ENCODE measurements at regions not wholly inside any gene's neighbourhood (a gene's known extent, or its start where the extent isn't known, plus 50 kb on each side); places are given as distances from the start of the nearest gene placed in this dataset.
A peak's percentile ranks its signal among the peaks of the same experiment; 100 is the strongest.

DNA sequence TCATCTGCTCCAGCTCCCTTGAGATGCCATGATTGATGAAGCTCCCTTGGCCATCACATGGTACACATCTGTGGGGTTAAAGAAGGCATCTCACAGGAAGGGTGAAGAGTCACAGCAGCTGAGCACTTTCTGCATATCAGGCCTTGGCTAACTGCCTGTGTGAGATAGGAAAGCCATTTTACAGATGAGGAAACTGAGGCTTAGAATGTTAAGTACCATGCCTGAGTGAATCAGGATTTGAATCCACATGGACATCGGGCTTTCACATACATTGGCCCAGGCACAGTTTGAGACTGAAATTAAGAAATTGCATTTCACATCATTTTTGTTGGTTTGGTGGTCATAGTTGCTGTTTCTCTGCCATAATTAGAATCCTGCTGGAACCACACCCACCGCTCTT, 126.8 kb downstream of the BCL2L11 start:
- WGBS, 2 experiments (ENCODE audit: extremely low coverage in 2 of 2, insufficient read length in 1 of 2) = 100% methylated on average over 1 of the region's 2 CpGs; no CpG with 5 or more reads in 1 of the 2 experiments
- DNase-seq (no peak), ATAC-seq (ENCODE audit: low read depth) (no peak)
- H4K5ac ChIP-seq (ENCODE audit: low read depth, low read length) = no peak overlapping the region
- H2AK5ac ChIP-seq (ENCODE audit: low read depth, low read length) = no peak overlapping the region
- POLR2A ChIA-PET (ENCODE audit: unreplicated experiment) = no interaction called here
- no peak overlapping the region for H3K9ac ChIP-seq (ENCODE audit: low read depth, low read length)
- in situ Hi-C loops (cut with MboI; ENCODE audit: low sequenced_read_pairs) = no loop called here
- H3K79me1 ChIP-seq (ENCODE audit: low read depth in 1 of 2, low read length in 2 of 2) = peaks cover 29 to 57% of the 10 kb centered on the region in 2 experiments
- H3K18ac ChIP-seq (ENCODE audit: low read depth, low read length) = no peak overlapping the region
- no TSS peak for BruUV-seq (replicated peaks)
- no peak overlapping the region for H2BK5ac ChIP-seq (ENCODE audit: low read depth, low read length, poor library complexity, severe bottlenecking)
- peaks cover 21% of the 10 kb centered on the region for H3K36me3 ChIP-seq (ENCODE audit: control insufficient read depth, insufficient read depth, low read length)
- H2BK15ac ChIP-seq (ENCODE audit: low read depth, low read length) = no peak overlapping the region
- H3K4ac ChIP-seq (ENCODE audit: low read depth, low read length) = no peak overlapping the region
- H3K4me1 ChIP-seq (ENCODE audit: control insufficient read depth, insufficient read depth, low read length) = no peaks in the 10 kb centered on the region; the same call in 1 of the 2 replicates
- no peak overlapping the region for H4K8ac ChIP-seq (ENCODE audit: low read depth in 2 of 2, low read length in 2 of 2)
- no peak overlapping the region for H2BK20ac ChIP-seq (ENCODE audit: low read depth, low read length)
- dilution Hi-C loops (cut with HindIII; ENCODE audit: low sequenced_read_pairs, unreplicated experiment) = no loop called here
- H2AFZ ChIP-seq (replicated peaks; ENCODE audit: low read length, poor library complexity) = no peak overlapping the region
- no peak overlapping the region for H3K4me3 ChIP-seq (ENCODE audit: insufficient read depth, low read depth, low read length)
- CTCF ChIA-PET = no interaction called here
- intact Hi-C loops (cut with micrococcal nuclease) = no loop called here
- H2AK9ac ChIP-seq (replicated peaks; ENCODE audit: low read depth, low read length, poor library complexity) = peak overlapping the region; percentile 11
- H3K56ac ChIP-seq (ENCODE audit: extremely low read depth, insufficient read depth, low read length) = no peak overlapping the region
- no peaks in the 10 kb centered on the region for H3K9me3 ChIP-seq (ENCODE audit: control insufficient read depth, insufficient read depth, low read length)
- H4K91ac ChIP-seq (ENCODE audit: insufficient read depth, low read depth, low read length) = no peak overlapping the region
- no peak overlapping the region for H3K14ac ChIP-seq (replicated peaks; ENCODE audit: low read depth, low read length)
- H3K27me3 ChIP-seq (ENCODE audit: control insufficient read depth, insufficient read depth, low read length) = no peaks in the 10 kb centered on the region
- H3K23ac ChIP-seq (ENCODE audit: low read depth, low read length) = no peak overlapping the region
- TF ChIP-seq FOS (IDR thresholded peaks at IDR 0.05; ENCODE audit: low read depth, low read length) (no peak), SMC3 (IDR thresholded peaks at IDR 0.05; ENCODE audit: low read depth, low read length) (no peak), CTCF (conservative IDR thresholded peaks at IDR 0.05; ENCODE audit: low read depth, low read length) (no peak), RAD21 (IDR thresholded peaks at IDR 0.05; ENCODE audit: low read length) (no peak), RCOR1 (IDR thresholded peaks at IDR 0.05; ENCODE audit: insufficient replicate concordance, low read length) (no peak), POLR2A (IDR thresholded peaks at IDR 0.05; ENCODE audit: low read depth, low read length) (no peak), CEBPB (IDR thresholded peaks at IDR 0.05; ENCODE audit: low read depth, low read length) (no peak), RFX5 (IDR thresholded peaks at IDR 0.05; ENCODE audit: low read depth, low read length) (no peak), NFE2L2 (IDR thresholded peaks at IDR 0.05; ENCODE audit: low read depth, low read length) (no peak), MXI1 (IDR thresholded peaks at IDR 0.05; ENCODE audit: borderline replicate concordance, low read depth, low read length) (no peak), BHLHE40 (IDR thresholded peaks at IDR 0.05; ENCODE audit: low read depth, low read length) (no peak), CHD1 (IDR thresholded peaks at IDR 0.05; ENCODE audit: low read depth, low read length) (no peak), MAFK (IDR thresholded peaks at IDR 0.05; ENCODE audit: low read depth, low read length) (no peak), MAZ (IDR thresholded peaks at IDR 0.05; ENCODE audit: borderline replicate concordance, low read depth, low read length) (no peak)
- TF ChIP-seq, protein P1, sequence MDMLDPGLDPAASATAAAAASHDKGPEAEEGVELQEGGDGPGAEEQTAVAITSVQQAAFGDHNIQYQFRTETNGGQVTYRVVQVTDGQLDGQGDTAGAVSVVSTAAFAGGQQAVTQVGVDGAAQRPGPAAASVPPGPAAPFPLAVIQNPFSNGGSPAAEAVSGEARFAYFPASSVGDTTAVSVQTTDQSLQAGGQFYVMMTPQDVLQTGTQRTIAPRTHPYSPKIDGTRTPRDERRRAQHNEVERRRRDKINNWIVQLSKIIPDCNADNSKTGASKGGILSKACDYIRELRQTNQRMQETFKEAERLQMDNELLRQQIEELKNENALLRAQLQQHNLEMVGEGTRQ (IDR thresholded peaks at IDR 0.05; ENCODE audit: low read depth, low read length) = no peak
- TF ChIP-seq, protein P2, sequence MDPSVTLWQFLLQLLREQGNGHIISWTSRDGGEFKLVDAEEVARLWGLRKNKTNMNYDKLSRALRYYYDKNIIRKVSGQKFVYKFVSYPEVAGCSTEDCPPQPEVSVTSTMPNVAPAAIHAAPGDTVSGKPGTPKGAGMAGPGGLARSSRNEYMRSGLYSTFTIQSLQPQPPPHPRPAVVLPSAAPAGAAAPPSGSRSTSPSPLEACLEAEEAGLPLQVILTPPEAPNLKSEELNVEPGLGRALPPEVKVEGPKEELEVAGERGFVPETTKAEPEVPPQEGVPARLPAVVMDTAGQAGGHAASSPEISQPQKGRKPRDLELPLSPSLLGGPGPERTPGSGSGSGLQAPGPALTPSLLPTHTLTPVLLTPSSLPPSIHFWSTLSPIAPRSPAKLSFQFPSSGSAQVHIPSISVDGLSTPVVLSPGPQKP (IDR thresholded peaks at IDR 0.05; ENCODE audit: borderline replicate concordance, low read depth, low read length) = no peak
- H3K4me2 ChIP-seq (ENCODE audit: low read depth, low read length) = no peak overlapping the region
- H3K9me1 ChIP-seq (ENCODE audit: insufficient read depth, low read length) = peaks cover 15% of the 10 kb centered on the region
- no peak overlapping the region for H2BK120ac ChIP-seq (ENCODE audit: low read depth, low read length)
- H4K20me1 ChIP-seq (ENCODE audit: insufficient read depth, low read length) = peaks cover 42% of the 10 kb centered on the region
- H3K27ac ChIP-seq (ENCODE audit: insufficient read depth, low read length) = no peak overlapping the region
